HG03575 (cell line): ENCODE measurements at regions not wholly inside any gene's neighbourhood (a gene's known extent, or its start where the extent isn't known, plus 50 kb on each side); places are given as distances from the start of the nearest gene placed in this dataset.

Experiments
- ATAC-seq: cut with Tn5 transposase; IDR thresholded peaks from one replicate; pipeline ENCODE4 v1.9.1; 2021; ENCODE audit not compliant: unreplicated experiment, insufficient number of reproducible peaks, low FRiP score; ENCODE audit errors: extremely low read depth

GRCh38 chr15:81491414-81492096 lies 117.5 kb upstream of the TMC3 start:
- ATAC-seq: no peak

GRCh38 chr15:81485806-81486205 lies 111.8 kb upstream of the TMC3 start:
- no peak for ATAC-seq

GRCh38 chr15:81484086-81484955 lies 110.3 kb upstream of the TMC3 start:
- ATAC-seq: no peak

GRCh38 chr15:81483496-81483895 lies 109.5 kb upstream of the TMC3 start:
- no peak for ATAC-seq

- ATAC-seq: no peak
Observed at GRCh38 chr15:81481346-81481745, 107.3 kb upstream of the TMC3 start.

- no peak for ATAC-seq
Observed at GRCh38 chr15:81480645-81481053, 106.6 kb upstream of the TMC3 start.

GRCh38 chr15:81478354-81478753 lies 104.3 kb upstream of the TMC3 start:
- ATAC-seq: no peak

GRCh38 chr15:81475926-81476325 lies 101.9 kb upstream of the TMC3 start:
- no peak for ATAC-seq

GRCh38 chr15:81475471-81475870 lies 101.5 kb upstream of the TMC3 start:
- no peak for ATAC-seq

GRCh38 chr15:81473946-81474345 lies 99.9 kb upstream of the TMC3 start:
- ATAC-seq: no peak

- ATAC-seq: no peak
Observed at GRCh38 chr15:81473177-81473576, 99.2 kb upstream of the TMC3 start.

GRCh38 chr15:81471151-81471550 lies 97.1 kb upstream of the TMC3 start:
- no peak for ATAC-seq

- ATAC-seq: no peak
Observed at GRCh38 chr15:81469154-81469553, 95.1 kb upstream of the TMC3 start.

GRCh38 chr15:81466741-81467140 lies 92.7 kb upstream of the TMC3 start:
- no peak for ATAC-seq

GRCh38 chr15:81454024-81454423 lies 80.0 kb upstream of the TMC3 start:
- ATAC-seq: no peak

- no peak for ATAC-seq
Observed at GRCh38 chr15:81450721-81451120, 76.7 kb upstream of the TMC3 start.

GRCh38 chr15:81449836-81450474 lies 75.9 kb upstream of the TMC3 start:
- ATAC-seq: no peak

- ATAC-seq: no peak
Observed at GRCh38 chr15:81443040-81443820, 69.2 kb upstream of the TMC3 start.

- no peak for ATAC-seq
Observed at GRCh38 chr15:81442454-81442853, 68.4 kb upstream of the TMC3 start.
